CD14-positive monocyte (primary cell): ENCODE measurements at regions not wholly inside any gene's neighbourhood (a gene's known extent, or its start where the extent isn't known, plus 50 kb on each side); places are given as distances from the start of the nearest gene placed in this dataset.

Source experiments
- DNase-seq, 3 donors: peaks; one replicate each; pipeline ENCODE4 v3.0.0-alpha.2; 2011 to 2022
- H2AFZ ChIP-seq: 2 replicates; pipeline ENCODE4 v1.6.0; 2012; ENCODE audit warnings: mild to moderate bottlenecking, low read depth, low read length, inconsistent platforms; ENCODE audit not compliant: insufficient read depth, poor library complexity, severe bottlenecking
- H3K27ac ChIP-seq, 2 donors: 1 replicate in 1 of 2; 2 replicates in 1 of 2; pipeline ENCODE4 v1.5.1; 2012 to 2013; ENCODE audit warnings: low read length in 2 of 2, control low read depth in 1 of 2, inconsistent platforms in 1 of 2, low read depth in 1 of 2, mild to moderate bottlenecking in 1 of 2
- H3K27me3 ChIP-seq, 2 donors: one replicate each; pipeline versions ENCODE4 v1.6.0 to v1.6.1; 2011 to 2013; ENCODE audit warnings: low read length in 2 of 2; ENCODE audit not compliant: control insufficient read depth in 2 of 2, insufficient read depth in 2 of 2
- H3K36me3 ChIP-seq, 2 donors: replicated peaks in 1 of 2; 1 replicate in 1 of 2; 2 replicates in 1 of 2; pipeline versions ENCODE4 v1.5.1 to v1.6.1; 2012 to 2013; ENCODE audit warnings: low read length in 2 of 2, control low read depth in 1 of 2, inconsistent platforms in 1 of 2, mild to moderate bottlenecking in 1 of 2; ENCODE audit not compliant: insufficient read depth in 2 of 2, control insufficient read depth in 1 of 2
- H3K4me1 ChIP-seq, 2 donors: 1 replicate in 1 of 2; 2 replicates in 1 of 2; pipeline versions ENCODE4 v1.5.1 to v1.6.1; 2012 to 2013; ENCODE audit warnings: low read length in 2 of 2, control low read depth in 1 of 2, inconsistent platforms in 1 of 2, mild to moderate bottlenecking in 1 of 2, moderate library complexity in 1 of 2; ENCODE audit not compliant: insufficient read depth in 2 of 2, control insufficient read depth in 1 of 2
- H3K4me2 ChIP-seq: replicated peaks from 2 replicates; pipeline ENCODE3; 2012; ENCODE audit warnings: low read length, moderate library complexity, mild to moderate bottlenecking; ENCODE audit not compliant: poor library complexity, severe bottlenecking; ENCODE audit errors: extremely low read depth
- H3K4me3 ChIP-seq, 3 experiments: fragments of 200-600 bp in 1 of 3; sonication (generic) in 1 of 3; replicated peaks in 1 of 3; 1 replicate in 2 of 3; 2 replicates in 1 of 3; pipeline ENCODE4 v1.5.1; 2011 to 2013; ENCODE audit warnings: low read length in 3 of 3, mild to moderate bottlenecking in 3 of 3, control low read depth in 2 of 3, low read depth in 2 of 3, inconsistent platforms in 1 of 3, moderate library complexity in 1 of 3
- H3K79me2 ChIP-seq: 2 replicates; pipeline ENCODE4 v1.6.0; 2012; ENCODE audit warnings: mild to moderate bottlenecking, control low read depth, inconsistent platforms, low read length, moderate library complexity; ENCODE audit not compliant: insufficient read depth
- H3K9ac ChIP-seq: 2 replicates; pipeline ENCODE4 v1.6.0; 2017; ENCODE audit warnings: low read length, mild to moderate bottlenecking; ENCODE audit not compliant: insufficient read depth, poor library complexity, severe bottlenecking
- H3K9me3 ChIP-seq, 2 donors: replicated peaks in 1 of 2; 1 replicate in 1 of 2; 2 replicates in 1 of 2; pipeline versions ENCODE4 v1.5.1 to v1.6.1; 2012 to 2013; ENCODE audit warnings: low read length in 2 of 2, control low read depth in 1 of 2; ENCODE audit not compliant: control insufficient read depth in 1 of 2, insufficient read depth in 1 of 2
- H4K20me1 ChIP-seq: 2 replicates; pipeline ENCODE4 v1.6.0; 2012; ENCODE audit warnings: mild to moderate bottlenecking, low read length, control low read depth, moderate library complexity; ENCODE audit not compliant: insufficient read depth
- H3K27ac Mint-ChIP-seq, 7 donors: one replicate each; pipeline ENCODE4 v1.8.0; 2020; ENCODE audit warnings: mild to moderate bottlenecking in 7 of 7, mixed read lengths in 7 of 7, moderate library complexity in 6 of 7, inconsistent platforms in 2 of 7
- H3K27me3 Mint-ChIP-seq, 3 donors: one replicate each; pipeline ENCODE4 v1.8.0; 2021 to 2022; ENCODE audit warnings: low read depth in 3 of 3, mild to moderate bottlenecking in 3 of 3, mixed read lengths in 3 of 3, moderate library complexity in 3 of 3, inconsistent platforms in 1 of 3
- H3K36me3 Mint-ChIP-seq, 2 donors: one replicate each; pipeline ENCODE4 v1.8.0; 2020; ENCODE audit warnings: mixed read lengths in 2 of 2, inconsistent platforms in 1 of 2, mild to moderate bottlenecking in 1 of 2
- H3K4me1 Mint-ChIP-seq: one replicate; pipeline ENCODE4 v1.8.0; 2020; ENCODE audit warnings: mild to moderate bottlenecking, mixed read lengths
- H3K4me3 Mint-ChIP-seq, 2 donors: one replicate each; pipeline ENCODE4 v1.8.0; 2020; ENCODE audit warnings: mild to moderate bottlenecking in 2 of 2, mixed read lengths in 2 of 2, moderate library complexity in 1 of 2
- H3K9me3 Mint-ChIP-seq, 7 donors: one replicate each; pipeline ENCODE4 v1.8.0; 2020 to 2022; ENCODE audit warnings: mixed read lengths in 7 of 7, mild to moderate bottlenecking in 6 of 7, moderate library complexity in 6 of 7, inconsistent platforms in 2 of 7
- WGBS: methylation state at CpG from one replicate; pipeline ENCODE4 v1.1.5; 2013; ENCODE audit warnings: missing lambda C conversion rate; ENCODE audit not compliant: insufficient coverage; 5-methylcytosine and 5-hydroxymethylcytosine counted together
- intact Hi-C, 2 donors: fragments of 100-400 bp; cut with micrococcal nuclease; formaldehyde crosslinking; loops; one replicate each; pipeline versions ENCODE4 v1.15.0 to v1.15.1; 2023
- TF ChIP-seq, protein P1 (sequence below): fragments of 200-600 bp; IDR thresholded peaks from one replicate; pipeline ENCODE4 v1.8.0; 2022; ENCODE audit warnings: antibody characterized with exemption, mild to moderate bottlenecking

DNA sequence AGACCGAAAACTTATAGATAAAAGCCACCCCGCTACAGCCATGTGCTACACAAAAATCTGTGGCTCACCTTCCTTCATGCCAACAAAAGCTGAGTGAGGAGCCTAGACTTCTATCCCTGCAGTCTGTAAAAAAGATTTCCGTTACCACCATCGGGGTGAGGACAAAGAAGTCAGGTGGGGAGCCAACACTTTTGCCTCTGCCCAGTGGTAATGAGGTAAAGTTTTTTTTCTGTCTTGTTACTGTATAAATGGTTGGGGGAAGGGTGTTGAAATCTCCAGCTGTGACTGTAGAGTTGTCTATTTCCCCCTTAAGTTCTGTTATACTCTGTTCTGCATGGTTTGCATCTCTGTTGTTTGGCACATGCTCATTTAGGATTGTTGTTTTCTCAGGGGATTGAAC lies 707.8 kb downstream of the FLRT2 start:
- H3K4me1 Mint-ChIP-seq = no peaks in the 10 kb centered on the region
- DNase-seq = no peak
- no peaks in the 10 kb centered on the region for H3K36me3 Mint-ChIP-seq
- H3K4me3 Mint-ChIP-seq = no peak overlapping the region
- H3K9me3 ChIP-seq = peaks cover 0 to 5% of the 10 kb centered on the region in 2 donors
- H4K20me1 ChIP-seq = no peaks in the 10 kb centered on the region
- no peaks in the 10 kb centered on the region for H3K27me3 Mint-ChIP-seq
- H3K27me3 ChIP-seq = no peaks in the 10 kb centered on the region
- WGBS = no CpG with 5 or more reads among the region's 4 CpGs
- H3K9ac ChIP-seq = no peak overlapping the region
- peaks cover 0 to 8% (median 3%) of the 10 kb centered on the region in 7 donors for H3K9me3 Mint-ChIP-seq
- no peaks in the 10 kb centered on the region for H3K4me1 ChIP-seq
- H3K4me2 ChIP-seq = no peak overlapping the region
- TF ChIP-seq, protein P1, sequence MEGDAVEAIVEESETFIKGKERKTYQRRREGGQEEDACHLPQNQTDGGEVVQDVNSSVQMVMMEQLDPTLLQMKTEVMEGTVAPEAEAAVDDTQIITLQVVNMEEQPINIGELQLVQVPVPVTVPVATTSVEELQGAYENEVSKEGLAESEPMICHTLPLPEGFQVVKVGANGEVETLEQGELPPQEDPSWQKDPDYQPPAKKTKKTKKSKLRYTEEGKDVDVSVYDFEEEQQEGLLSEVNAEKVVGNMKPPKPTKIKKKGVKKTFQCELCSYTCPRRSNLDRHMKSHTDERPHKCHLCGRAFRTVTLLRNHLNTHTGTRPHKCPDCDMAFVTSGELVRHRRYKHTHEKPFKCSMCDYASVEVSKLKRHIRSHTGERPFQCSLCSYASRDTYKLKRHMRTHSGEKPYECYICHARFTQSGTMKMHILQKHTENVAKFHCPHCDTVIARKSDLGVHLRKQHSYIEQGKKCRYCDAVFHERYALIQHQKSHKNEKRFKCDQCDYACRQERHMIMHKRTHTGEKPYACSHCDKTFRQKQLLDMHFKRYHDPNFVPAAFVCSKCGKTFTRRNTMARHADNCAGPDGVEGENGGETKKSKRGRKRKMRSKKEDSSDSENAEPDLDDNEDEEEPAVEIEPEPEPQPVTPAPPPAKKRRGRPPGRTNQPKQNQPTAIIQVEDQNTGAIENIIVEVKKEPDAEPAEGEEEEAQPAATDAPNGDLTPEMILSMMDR = no peak
- H3K27ac ChIP-seq = no peak overlapping the region
- H3K4me3 ChIP-seq = no peak overlapping the region
- no peaks in the 10 kb centered on the region for H3K36me3 ChIP-seq
- intact Hi-C loops = no loop called here
- H2AFZ ChIP-seq = no peak overlapping the region
- no peak overlapping the region for H3K27ac Mint-ChIP-seq
- H3K79me2 ChIP-seq = no peaks in the 10 kb centered on the region

DNA sequence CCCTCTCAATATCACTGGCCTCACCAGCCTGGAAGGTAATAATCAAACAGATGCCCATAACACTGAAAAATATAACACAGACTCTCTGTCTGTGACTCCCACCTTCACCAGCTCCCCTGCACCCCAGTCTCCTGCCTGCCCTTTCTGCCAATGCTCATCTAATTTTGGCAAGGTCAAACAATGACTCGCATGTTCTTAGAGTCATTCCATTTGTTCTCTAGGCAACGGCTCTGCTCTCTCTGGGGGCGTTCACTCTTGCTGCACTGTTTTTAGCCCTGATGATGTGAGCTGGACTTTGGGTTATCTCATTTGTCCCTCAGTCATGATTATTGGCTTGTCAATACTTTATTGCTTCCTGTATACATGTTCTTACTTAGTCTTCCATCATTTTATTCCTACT lies 691.8 kb downstream of the FLRT2 start:
- Histone ChIP-seq H3K4me2 (no peak overlapping the region), H3K36me3 (no peaks in the 10 kb centered on the region), H2AFZ (no peak overlapping the region), H3K79me2 (no peaks in the 10 kb centered on the region), H3K27ac (no peak overlapping the region), H3K9ac (no peak overlapping the region), H3K27me3 (no peaks in the 10 kb centered on the region), H3K4me3 (no peak overlapping the region), H3K4me1 (no peaks in the 10 kb centered on the region), H3K9me3 (no peaks in the 10 kb centered on the region), H4K20me1 (no peaks in the 10 kb centered on the region)
- H3K4me1 Mint-ChIP-seq = no peaks in the 10 kb centered on the region
- no peak overlapping the region for H3K4me3 Mint-ChIP-seq
- peaks cover 4 to 17% (median 7%) of the 10 kb centered on the region in 7 donors for H3K9me3 Mint-ChIP-seq
- TF ChIP-seq, protein P1 = no peak
- no peak for DNase-seq
- no peak overlapping the region for H3K27ac Mint-ChIP-seq
- no peaks in the 10 kb centered on the region for H3K27me3 Mint-ChIP-seq
- intact Hi-C loops = no loop called here
- 95% methylated on average over 2 of the region's 3 CpGs for WGBS
- no peaks in the 10 kb centered on the region for H3K36me3 Mint-ChIP-seq
